HEK293 (cell line): ENCODE measurements at regions not wholly inside any gene's neighbourhood (a gene's known extent, or its start where the extent isn't known, plus 50 kb on each side); places are given as distances from the start of the nearest gene placed in this dataset.

ENCODE experiments used
- CTCF ChIA-PET: fragments of 350-600 bp; formaldehyde crosslinking; extraction: SDS; loops from one replicate; lab custom pipeline; 2021; ENCODE audit warnings: antibody characterized with exemption; lab: Yijun Ruan, JAX
- POLR2A ChIA-PET: fragments of 300-600 bp; formaldehyde crosslinking; extraction: SDS; loops from one replicate; lab custom pipeline; 2020; ENCODE audit warnings: antibody characterized with exemption, inconsistent platforms; lab: Yijun Ruan, JAX
- H3K27ac ChIP-seq: fragments of 200-500 bp; sonication (Bioruptor generic); 2 replicates; pipeline ENCODE4 v1.5.1; 2014; ENCODE audit warnings: low read depth, low read length, control low read depth, inconsistent platforms; ENCODE audit errors: extremely low read depth
- H3K36me3 ChIP-seq, 2 experiments: fragments of 200-500 bp in 1 of 2; sonication (Bioruptor generic) in 1 of 2; 1 replicate in 1 of 2; 2 replicates in 1 of 2; pipeline ENCODE4 v1.5.1; 2014 to 2017; ENCODE audit warnings: inconsistent platforms in 2 of 2, low read length in 2 of 2; ENCODE audit not compliant: control insufficient read depth in 2 of 2, insufficient read depth in 1 of 2
- H3K4me1 ChIP-seq: fragments of 200-500 bp; sonication (Bioruptor generic); 2 replicates; pipeline ENCODE4 v1.5.1; 2014; ENCODE audit warnings: mild to moderate bottlenecking, low read length, inconsistent platforms; ENCODE audit not compliant: control insufficient read depth, insufficient read depth
- H3K4me3 ChIP-seq: 2 replicates; pipeline ENCODE4 v1.5.1; 2011; ENCODE audit warnings: low read depth, mild to moderate bottlenecking, control low read depth, low read length, moderate library complexity
- H3K9me3 ChIP-seq: fragments of 200-500 bp; sonication (Bioruptor generic); 2 replicates; pipeline ENCODE4 v1.5.1; 2014; ENCODE audit warnings: low read depth, low read length, inconsistent platforms; ENCODE audit not compliant: control insufficient read depth, insufficient read depth
- GFI1B ChIP-seq: fragments of 450-650 bp; formaldehyde crosslinking; IDR thresholded peaks from 2 replicates; pipeline ENCODE4 v1.5.1; 2016; ENCODE audit warnings: missing biosample characterization, missing genetic modification characterization
- GLI2 ChIP-seq: fragments of 450-650 bp; formaldehyde crosslinking; IDR thresholded peaks from 2 replicates; pipeline ENCODE4; 2017; ENCODE audit warnings: missing biosample characterization, missing genetic modification characterization, low read depth, borderline replicate concordance
- MZF1 ChIP-seq: fragments of 450-650 bp; formaldehyde crosslinking; IDR thresholded peaks from 2 replicates; pipeline ENCODE4 v1.5.1; 2017; ENCODE audit warnings: missing biosample characterization, missing genetic modification characterization, borderline replicate concordance
- OVOL3 ChIP-seq: fragments of 450-650 bp; formaldehyde crosslinking; IDR thresholded peaks from 2 replicates; pipeline ENCODE4 v1.5.1; 2016; ENCODE audit warnings: missing biosample characterization, missing genetic modification characterization
- SP7 ChIP-seq: fragments of 450-650 bp; formaldehyde crosslinking; IDR thresholded peaks from 2 replicates; pipeline ENCODE4 v1.5.1; 2016; ENCODE audit warnings: missing biosample characterization, missing genetic modification characterization
- TRIM28 ChIP-seq: IDR thresholded peaks from 2 replicates; pipeline ENCODE4 v1.6.1; 2011; ENCODE audit warnings: low read length, control low read depth, borderline replicate concordance
- ZBTB17 ChIP-seq: fragments of 450-650 bp; formaldehyde crosslinking; IDR thresholded peaks from 2 replicates; pipeline ENCODE4 v1.5.1; 2016; ENCODE audit warnings: missing biosample characterization, missing genetic modification characterization
- ZBTB20 ChIP-seq: fragments of 450-650 bp; formaldehyde crosslinking; IDR thresholded peaks from 2 replicates; pipeline ENCODE4 v1.5.1; 2016; ENCODE audit warnings: missing biosample characterization, missing genetic modification characterization
- ZNF16 ChIP-seq: fragments of 450-650 bp; formaldehyde crosslinking; IDR thresholded peaks from 2 replicates; pipeline ENCODE4 v1.5.1; 2016; ENCODE audit warnings: low read depth, missing biosample characterization, missing genetic modification characterization
- ZNF214 ChIP-seq: fragments of 450-650 bp; formaldehyde crosslinking; IDR thresholded peaks from 2 replicates; pipeline ENCODE4 v1.5.1; 2017; ENCODE audit warnings: missing biosample characterization, mild to moderate bottlenecking, missing genetic modification characterization, borderline replicate concordance
- ZNF426 ChIP-seq: fragments of 450-650 bp; formaldehyde crosslinking; IDR thresholded peaks from 2 replicates; pipeline ENCODE4 v1.5.1; 2017; ENCODE audit warnings: missing biosample characterization, missing genetic modification characterization, mild to moderate bottlenecking, inconsistent platforms, moderate library complexity
- ZNF610 ChIP-seq: fragments of 450-650 bp; formaldehyde crosslinking; IDR thresholded peaks from 2 replicates; pipeline ENCODE4 v1.5.1; 2016; ENCODE audit warnings: missing biosample characterization, missing genetic modification characterization, borderline replicate concordance
- ZNF623 ChIP-seq: fragments of 450-650 bp; formaldehyde crosslinking; IDR thresholded peaks from 2 replicates; pipeline ENCODE4 v1.5.1; 2016; ENCODE audit warnings: missing biosample characterization, missing genetic modification characterization
- ZNF624 ChIP-seq: fragments of 450-650 bp; formaldehyde crosslinking; IDR thresholded peaks from 2 replicates; pipeline ENCODE4 v1.5.1; 2017; ENCODE audit warnings: missing biosample characterization, missing genetic modification characterization
- ZNF629 ChIP-seq: fragments of 450-650 bp; formaldehyde crosslinking; IDR thresholded peaks from 2 replicates; pipeline ENCODE4 v1.5.1; 2017; ENCODE audit warnings: missing biosample characterization, missing genetic modification characterization
- ZNF707 ChIP-seq: fragments of 450-650 bp; formaldehyde crosslinking; IDR thresholded peaks from 2 replicates; pipeline ENCODE4 v1.5.1; 2016; ENCODE audit warnings: missing biosample characterization, missing genetic modification characterization
- TF ChIP-seq, protein P1 (sequence below): fragments of 450-650 bp; formaldehyde crosslinking; optimal IDR thresholded peaks from 2 replicates; pipeline ENCODE3; 2016; ENCODE audit warnings: missing biosample characterization, mild to moderate bottlenecking, missing genetic modification characterization
- TF ChIP-seq, protein P2 (sequence below): fragments of 450-650 bp; formaldehyde crosslinking; IDR thresholded peaks from 2 replicates; pipeline ENCODE4 v1.5.1; 2016; ENCODE audit warnings: missing biosample characterization, missing genetic modification characterization
- TF ChIP-seq, protein P3 (sequence below): fragments of 450-650 bp; formaldehyde crosslinking; IDR thresholded peaks from 2 replicates; pipeline ENCODE4 v1.5.1; 2016; ENCODE audit warnings: missing biosample characterization, missing genetic modification characterization
- TF ChIP-seq, protein P4 (sequence below): fragments of 450-650 bp; formaldehyde crosslinking; IDR thresholded peaks from 2 replicates; pipeline ENCODE4 v1.5.1; 2016; ENCODE audit warnings: missing biosample characterization, missing genetic modification characterization

DNA sequence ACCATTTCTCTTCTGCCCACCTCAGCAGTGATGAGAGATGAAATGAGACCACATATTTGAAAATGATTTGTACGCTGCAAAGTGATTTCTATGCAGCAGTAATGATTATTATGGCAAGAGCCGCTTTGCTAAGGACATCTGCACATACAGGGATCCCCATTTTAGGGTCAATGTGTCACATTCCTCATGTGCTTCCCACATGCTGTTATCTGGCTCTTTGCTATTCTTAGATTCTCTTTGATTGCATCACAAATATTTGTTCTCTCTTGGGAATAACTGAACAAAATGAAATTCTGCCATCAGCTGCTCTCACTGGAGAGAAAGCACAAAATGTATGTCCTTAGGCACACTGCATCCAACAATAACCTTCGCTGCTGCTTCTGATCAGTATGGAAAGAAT lies 209.5 kb upstream of the IPO5 start:
- Histone ChIP-seq H3K4me3 (no peak overlapping the region), H3K9me3 (no peaks in the 10 kb centered on the region), H3K36me3 (no peaks in the 10 kb centered on the region), H3K4me1 (no peaks in the 10 kb centered on the region), H3K27ac (no peak overlapping the region)
- CTCF ChIA-PET = no interaction called here
- TF ChIP-seq ZBTB20 (tag by site-specific recombination) (no peak), ZNF610 (tag by site-specific recombination) (no peak), GFI1B (no peak), OVOL3 (tag by site-specific recombination) (no peak), GLI2 (tag by site-specific recombination) (no peak), ZNF214 (tag by site-specific recombination) (no peak), ZNF707 (tag by site-specific recombination) (no peak), SP7 (tag by site-specific recombination) (no peak), TRIM28 (no peak)
- POLR2A ChIA-PET = no interaction called here

DNA sequence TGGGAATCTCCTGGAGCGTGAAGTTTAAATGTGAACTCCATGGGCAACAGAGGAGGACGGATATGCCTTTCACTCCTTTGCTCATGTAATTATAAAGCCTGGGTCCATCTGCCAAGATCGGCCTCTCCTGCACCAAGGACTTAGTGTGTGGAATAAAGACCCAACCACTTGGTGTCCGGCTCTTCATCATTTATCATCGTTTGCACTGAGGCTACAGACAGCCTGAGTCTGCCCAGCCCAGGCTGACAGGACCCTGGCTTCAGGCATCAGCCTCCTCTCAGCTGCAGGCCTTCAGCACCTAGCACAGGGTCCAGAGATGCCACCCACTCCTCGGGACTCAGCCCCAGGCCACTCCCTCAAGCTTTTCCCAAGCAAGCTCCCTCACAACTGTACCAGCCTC lies 206.8 kb upstream of the IPO5 start:
- H3K4me3 ChIP-seq = no peak overlapping the region
- H3K36me3 ChIP-seq = no peaks in the 10 kb centered on the region
- no peaks in the 10 kb centered on the region for H3K4me1 ChIP-seq
- H3K27ac ChIP-seq = no peak overlapping the region
- POLR2A ChIA-PET = no interaction called here
- TF ChIP-seq ZNF624 (no peak), ZNF707 (tag by site-specific recombination) (no peak), ZNF16 (tag by site-specific recombination) (no peak), MZF1 (no peak), ZBTB17 (tag by site-specific recombination) (no peak), ZNF629 (tag by site-specific recombination) (no peak), ZNF426 (no peak), ZNF623 (tag by site-specific recombination) (no peak), ZBTB20 (tag by site-specific recombination) (no peak), GLI2 (tag by site-specific recombination) (no peak)
- TF ChIP-seq, protein P1, sequence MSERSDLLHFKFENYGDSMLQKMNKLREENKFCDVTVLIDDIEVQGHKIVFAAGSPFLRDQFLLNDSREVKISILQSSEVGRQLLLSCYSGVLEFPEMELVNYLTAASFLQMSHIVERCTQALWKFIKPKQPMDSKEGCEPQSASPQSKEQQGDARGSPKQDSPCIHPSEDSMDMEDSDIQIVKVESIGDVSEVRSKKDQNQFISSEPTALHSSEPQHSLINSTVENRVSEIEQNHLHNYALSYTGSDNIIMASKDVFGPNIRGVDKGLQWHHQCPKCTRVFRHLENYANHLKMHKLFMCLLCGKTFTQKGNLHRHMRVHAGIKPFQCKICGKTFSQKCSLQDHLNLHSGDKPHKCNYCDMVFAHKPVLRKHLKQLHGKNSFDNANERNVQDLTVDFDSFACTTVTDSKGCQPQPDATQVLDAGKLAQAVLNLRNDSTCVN (tag by site-specific recombination) = no peak
- TF ChIP-seq, protein P2, sequence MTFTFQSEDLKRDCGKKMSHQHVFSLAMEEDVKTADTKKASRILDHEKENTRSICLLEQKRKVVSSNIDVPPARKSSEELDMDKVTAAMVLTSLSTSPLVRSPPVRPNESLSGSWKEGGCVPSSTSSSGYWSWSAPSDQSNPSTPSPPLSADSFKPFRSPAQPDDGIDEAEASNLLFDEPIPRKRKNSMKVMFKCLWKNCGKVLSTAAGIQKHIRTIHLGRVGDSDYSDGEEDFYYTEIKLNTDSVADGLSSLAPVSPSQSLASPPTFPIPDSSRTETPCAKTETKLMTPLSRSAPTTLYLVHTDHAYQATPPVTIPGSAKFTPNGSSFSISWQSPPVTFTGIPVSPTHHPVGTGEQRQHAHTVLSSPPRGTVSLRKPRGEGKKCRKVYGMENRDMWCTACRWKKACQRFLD (tag by site-specific recombination) = no peak
- TF ChIP-seq, protein P3, sequence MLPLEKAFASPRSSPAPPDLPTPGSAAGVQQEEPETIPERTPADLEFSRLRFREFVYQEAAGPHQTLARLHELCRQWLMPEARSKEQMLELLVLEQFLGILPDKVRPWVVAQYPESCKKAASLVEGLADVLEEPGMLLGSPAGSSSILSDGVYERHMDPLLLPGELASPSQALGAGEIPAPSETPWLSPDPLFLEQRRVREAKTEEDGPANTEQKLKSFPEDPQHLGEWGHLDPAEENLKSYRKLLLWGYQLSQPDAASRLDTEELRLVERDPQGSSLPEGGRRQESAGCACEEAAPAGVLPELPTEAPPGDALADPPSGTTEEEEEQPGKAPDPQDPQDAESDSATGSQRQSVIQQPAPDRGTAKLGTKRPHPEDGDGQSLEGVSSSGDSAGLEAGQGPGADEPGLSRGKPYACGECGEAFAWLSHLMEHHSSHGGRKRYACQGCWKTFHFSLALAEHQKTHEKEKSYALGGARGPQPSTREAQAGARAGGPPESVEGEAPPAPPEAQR (tag by site-specific recombination) = no peak
- TF ChIP-seq, protein P4, sequence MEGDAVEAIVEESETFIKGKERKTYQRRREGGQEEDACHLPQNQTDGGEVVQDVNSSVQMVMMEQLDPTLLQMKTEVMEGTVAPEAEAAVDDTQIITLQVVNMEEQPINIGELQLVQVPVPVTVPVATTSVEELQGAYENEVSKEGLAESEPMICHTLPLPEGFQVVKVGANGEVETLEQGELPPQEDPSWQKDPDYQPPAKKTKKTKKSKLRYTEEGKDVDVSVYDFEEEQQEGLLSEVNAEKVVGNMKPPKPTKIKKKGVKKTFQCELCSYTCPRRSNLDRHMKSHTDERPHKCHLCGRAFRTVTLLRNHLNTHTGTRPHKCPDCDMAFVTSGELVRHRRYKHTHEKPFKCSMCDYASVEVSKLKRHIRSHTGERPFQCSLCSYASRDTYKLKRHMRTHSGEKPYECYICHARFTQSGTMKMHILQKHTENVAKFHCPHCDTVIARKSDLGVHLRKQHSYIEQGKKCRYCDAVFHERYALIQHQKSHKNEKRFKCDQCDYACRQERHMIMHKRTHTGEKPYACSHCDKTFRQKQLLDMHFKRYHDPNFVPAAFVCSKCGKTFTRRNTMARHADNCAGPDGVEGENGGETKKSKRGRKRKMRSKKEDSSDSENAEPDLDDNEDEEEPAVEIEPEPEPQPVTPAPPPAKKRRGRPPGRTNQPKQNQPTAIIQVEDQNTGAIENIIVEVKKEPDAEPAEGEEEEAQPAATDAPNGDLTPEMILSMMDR (tag by site-specific recombination) = no peak
- no peaks in the 10 kb centered on the region for H3K9me3 ChIP-seq
- CTCF ChIA-PET = no interaction called here
